ENCODE measurements at regions not wholly inside any gene's neighbourhood (a gene's known extent, or its start where the extent isn't known, plus 50 kb on each side); places are given as distances from the start of the nearest gene placed in this dataset.

DNA sequence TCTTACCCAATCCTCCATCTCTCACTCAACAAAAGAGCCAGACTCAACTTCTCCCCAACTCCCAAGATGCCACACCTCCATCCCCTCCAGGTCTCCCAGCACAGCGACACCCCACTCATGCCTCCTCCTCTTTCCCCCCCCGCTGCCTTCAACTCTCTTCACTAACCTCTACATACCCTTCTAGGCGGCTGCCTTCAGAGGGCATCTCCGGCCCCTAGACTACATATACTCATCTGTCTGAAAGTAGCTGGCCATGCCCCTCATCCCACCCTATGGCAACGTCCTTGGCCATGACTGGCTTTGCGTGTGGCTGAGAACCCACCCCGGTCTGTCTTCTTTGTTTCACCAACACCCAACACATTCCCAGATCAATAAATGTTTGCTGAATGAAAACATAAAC is 81.7 kb upstream of the TMEM45B start:
- H4K8ac ChIP-seq (replicated peaks; ENCODE audit: insufficient read length, low read depth, low read length): no peak overlapping the region
- H3K23me2 ChIP-seq (ENCODE audit: insufficient read length, low read depth, low read length, poor library complexity, severe bottlenecking): no peaks in the 10 kb centered on the region
- H3K14ac ChIP-seq (ENCODE audit: insufficient read depth, low read length): no peak overlapping the region
- no peak overlapping the region for H3T11ph ChIP-seq (ENCODE audit: low read length)
- TF ChIP-seq, protein P1, sequence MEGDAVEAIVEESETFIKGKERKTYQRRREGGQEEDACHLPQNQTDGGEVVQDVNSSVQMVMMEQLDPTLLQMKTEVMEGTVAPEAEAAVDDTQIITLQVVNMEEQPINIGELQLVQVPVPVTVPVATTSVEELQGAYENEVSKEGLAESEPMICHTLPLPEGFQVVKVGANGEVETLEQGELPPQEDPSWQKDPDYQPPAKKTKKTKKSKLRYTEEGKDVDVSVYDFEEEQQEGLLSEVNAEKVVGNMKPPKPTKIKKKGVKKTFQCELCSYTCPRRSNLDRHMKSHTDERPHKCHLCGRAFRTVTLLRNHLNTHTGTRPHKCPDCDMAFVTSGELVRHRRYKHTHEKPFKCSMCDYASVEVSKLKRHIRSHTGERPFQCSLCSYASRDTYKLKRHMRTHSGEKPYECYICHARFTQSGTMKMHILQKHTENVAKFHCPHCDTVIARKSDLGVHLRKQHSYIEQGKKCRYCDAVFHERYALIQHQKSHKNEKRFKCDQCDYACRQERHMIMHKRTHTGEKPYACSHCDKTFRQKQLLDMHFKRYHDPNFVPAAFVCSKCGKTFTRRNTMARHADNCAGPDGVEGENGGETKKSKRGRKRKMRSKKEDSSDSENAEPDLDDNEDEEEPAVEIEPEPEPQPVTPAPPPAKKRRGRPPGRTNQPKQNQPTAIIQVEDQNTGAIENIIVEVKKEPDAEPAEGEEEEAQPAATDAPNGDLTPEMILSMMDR (conservative IDR thresholded peaks at IDR 0.05): no peak
- WGBS (ENCODE audit: extremely low coverage, insufficient read length, low lambda C conversion rate): no CpG with 5 or more reads among the region's 7 CpGs
- H4K20me1 ChIP-seq (ENCODE audit: control insufficient read depth, insufficient read depth, insufficient read length): no peaks in the 10 kb centered on the region
- H3K27ac ChIP-seq (ENCODE audit: insufficient read length, low read depth, low read length): no peak overlapping the region
- no peak overlapping the region for H3K23ac ChIP-seq (ENCODE audit: insufficient read length, low read depth, low read length)
- no peak overlapping the region for H4K91ac ChIP-seq (ENCODE audit: insufficient read length, low read depth, low read length)
- H2BK20ac ChIP-seq (ENCODE audit: low read depth, low read length, poor library complexity, severe bottlenecking): no peak overlapping the region
- no peak overlapping the region for H2AK5ac ChIP-seq (ENCODE audit: insufficient read length, low read length)
- no peak overlapping the region for H2AFZ ChIP-seq (ENCODE audit: low read length)
- H2BK120ac ChIP-seq (ENCODE audit: low read depth, low read length, poor library complexity, severe bottlenecking): no peak overlapping the region
- no peak overlapping the region for H3K9ac ChIP-seq (ENCODE audit: extremely low read depth, insufficient read length, low read length)
- H3K4me1 ChIP-seq (ENCODE audit: insufficient read depth, low read length): 0 out of 2 replicates have a peak, but pooled peaks cover 3% of the 10 kb centered on the region
- H2BK12ac ChIP-seq (ENCODE audit: insufficient read length, low read depth, low read length): no peak overlapping the region
- H3K79me1 ChIP-seq (ENCODE audit: insufficient read depth, low read depth, low read length, poor library complexity, severe bottlenecking): no peaks in the 10 kb centered on the region
- H3K27ac Mint-ChIP-seq: no peak overlapping the region
- peaks cover 2% of the 10 kb centered on the region; the same call in 1 of the 2 replicates for H3K27me3 Mint-ChIP-seq (ENCODE audit: low read depth)
- H3K56ac ChIP-seq (ENCODE audit: insufficient read length, low read depth, low read length): no peak overlapping the region
- no peak overlapping the region for H2BK5ac ChIP-seq (ENCODE audit: insufficient read length, low read length)
- H3K79me2 ChIP-seq (ENCODE audit: insufficient read depth, low read length): no peaks in the 10 kb centered on the region
- H2BK15ac ChIP-seq (ENCODE audit: low read depth, low read length): no peak overlapping the region
- no peaks in the 10 kb centered on the region for H3K27me3 ChIP-seq (ENCODE audit: insufficient read depth, low read length)
- no peak overlapping the region for H3K4me2 ChIP-seq (ENCODE audit: insufficient read depth, insufficient read length, low read length)
- H3K4me1 Mint-ChIP-seq: no peaks in the 10 kb centered on the region
- DNase-seq: no peak
- no peak overlapping the region for H3K18ac ChIP-seq (ENCODE audit: insufficient read length, low read depth, low read length)
- no peaks in the 10 kb centered on the region for H3K9me3 ChIP-seq (ENCODE audit: control insufficient read depth, low read depth, low read length)
- H3K4ac ChIP-seq (ENCODE audit: low read depth, low read length): no peak overlapping the region
- H3K9me3 Mint-ChIP-seq: no peaks in the 10 kb centered on the region
- H3K4me3 Mint-ChIP-seq: no peak overlapping the region
- H3K36me3 Mint-ChIP-seq (ENCODE audit: insufficient read depth in 1 of 3, low read depth in 3 of 3): no peaks in the 10 kb centered on the region
- no peak overlapping the region for H4K5ac ChIP-seq (ENCODE audit: insufficient read length, low read depth, low read length)
